Uterus (tissue), 2 donors: ENCODE measurements at regions not wholly inside any gene's neighbourhood (a gene's known extent, or its start where the extent isn't known, plus 50 kb on each side); places are given as distances from the start of the nearest gene placed in this dataset.

ENCODE experiments used
- CTCF ChIP-seq, 4 experiments: fragments of 200-600 bp in 2 of 4; fragments of 450-650 bp in 2 of 4; sonication (generic) in 2 of 4; IDR thresholded peaks; one replicate each; pipeline ENCODE4 v1.5.1; 2016 to 2019; ENCODE audit warnings: antibody characterized with exemption in 4 of 4, mild to moderate bottlenecking in 2 of 4, moderate library complexity in 1 of 4
- POLR2A ChIP-seq, 2 donors: fragments of 450-650 bp; IDR thresholded peaks; one replicate each; pipeline ENCODE4 v1.6.1; 2016; ENCODE audit warnings: antibody characterized with exemption in 2 of 2, mild to moderate bottlenecking in 1 of 2, moderate library complexity in 1 of 2

DNA sequence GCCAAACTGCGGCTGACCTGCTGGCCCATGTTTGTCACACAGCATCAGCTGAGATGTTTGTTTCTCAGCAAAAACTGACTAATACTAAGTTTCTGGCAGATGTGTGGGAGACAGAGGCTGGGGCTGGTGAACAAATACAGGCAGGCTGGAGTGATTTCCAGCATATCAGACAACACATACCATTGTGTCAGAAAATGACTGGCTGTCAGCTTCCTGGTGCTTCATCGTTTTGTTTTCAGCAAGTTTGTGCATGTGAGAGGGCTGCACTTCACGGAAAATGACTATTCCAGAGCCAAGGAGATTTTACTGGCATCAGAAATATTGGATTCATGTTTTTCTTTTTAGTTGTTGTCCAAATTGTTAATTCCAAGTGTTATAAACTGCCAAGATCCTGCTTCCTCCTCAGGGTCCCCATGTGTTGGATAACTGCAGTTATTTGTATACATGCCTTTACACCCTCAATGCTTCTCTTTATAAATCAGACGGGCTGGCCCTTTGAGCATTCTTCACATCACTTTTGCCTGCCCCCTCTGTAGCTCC is 145.7 kb downstream of the GALC start:
- TF ChIP-seq CTCF (IDR thresholded peaks at IDR 0.05) (no peak), POLR2A (IDR thresholded peaks at IDR 0.05) (no peak)
